Sigmoid colon (tissue), 4 donors: ENCODE measurements at regions not wholly inside any gene's neighbourhood (a gene's known extent, or its start where the extent isn't known, plus 50 kb on each side); places are given as distances from the start of the nearest gene placed in this dataset.

ENCODE experiments used
- EP300 ChIP-seq, 4 donors: sonication (generic); formaldehyde crosslinking; IDR thresholded peaks; one replicate each; pipeline ENCODE4 v1.6.1; 2017; ENCODE audit warnings: antibody characterized with exemption in 4 of 4
- POLR2A ChIP-seq, 2 donors: fragments of 450-650 bp; IDR thresholded peaks; one replicate each; pipeline ENCODE4 v1.6.1; 2016; ENCODE audit warnings: antibody characterized with exemption in 2 of 2, mild to moderate bottlenecking in 2 of 2, moderate library complexity in 2 of 2
- POLR2AphosphoS5 ChIP-seq, 4 donors: sonication (generic); formaldehyde crosslinking; IDR thresholded peaks; one replicate each; pipeline ENCODE4 v1.6.1; 2017; ENCODE audit warnings: antibody characterized with exemption in 4 of 4
- TF ChIP-seq, protein P1 (sequence below), 4 experiments: fragments of 450-650 bp in 3 of 4; fragments of 200-600 bp in 1 of 4; IDR thresholded peaks; one replicate each; pipeline ENCODE4 v1.5.1; 2016 to 2019; ENCODE audit warnings: antibody characterized with exemption in 4 of 4, mild to moderate bottlenecking in 3 of 4, moderate library complexity in 2 of 4

DNA sequence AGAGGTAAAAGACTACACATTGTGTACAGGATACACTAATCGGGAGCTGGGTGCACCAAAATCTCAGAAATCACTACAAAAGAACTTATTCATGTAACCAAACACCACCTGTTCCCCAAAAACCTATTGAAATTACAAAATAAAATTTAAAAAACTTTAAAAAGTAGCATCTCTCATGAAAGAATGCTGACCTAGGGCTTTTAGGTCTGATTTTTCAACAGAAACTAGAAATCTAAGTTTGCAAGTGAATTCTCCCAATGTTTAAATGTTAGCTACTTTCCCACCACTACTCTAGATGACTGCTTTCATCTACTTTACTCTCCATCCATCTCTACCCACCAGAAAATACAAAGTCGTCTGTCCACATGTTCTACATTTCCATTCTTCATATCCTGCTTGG, 1447.7 kb downstream of the RPA4 start:
- TF ChIP-seq POLR2A (IDR thresholded peaks at IDR 0.05) = no peak
- no peak for TF ChIP-seq EP300 (IDR thresholded peaks at IDR 0.05)
- TF ChIP-seq, protein P1, sequence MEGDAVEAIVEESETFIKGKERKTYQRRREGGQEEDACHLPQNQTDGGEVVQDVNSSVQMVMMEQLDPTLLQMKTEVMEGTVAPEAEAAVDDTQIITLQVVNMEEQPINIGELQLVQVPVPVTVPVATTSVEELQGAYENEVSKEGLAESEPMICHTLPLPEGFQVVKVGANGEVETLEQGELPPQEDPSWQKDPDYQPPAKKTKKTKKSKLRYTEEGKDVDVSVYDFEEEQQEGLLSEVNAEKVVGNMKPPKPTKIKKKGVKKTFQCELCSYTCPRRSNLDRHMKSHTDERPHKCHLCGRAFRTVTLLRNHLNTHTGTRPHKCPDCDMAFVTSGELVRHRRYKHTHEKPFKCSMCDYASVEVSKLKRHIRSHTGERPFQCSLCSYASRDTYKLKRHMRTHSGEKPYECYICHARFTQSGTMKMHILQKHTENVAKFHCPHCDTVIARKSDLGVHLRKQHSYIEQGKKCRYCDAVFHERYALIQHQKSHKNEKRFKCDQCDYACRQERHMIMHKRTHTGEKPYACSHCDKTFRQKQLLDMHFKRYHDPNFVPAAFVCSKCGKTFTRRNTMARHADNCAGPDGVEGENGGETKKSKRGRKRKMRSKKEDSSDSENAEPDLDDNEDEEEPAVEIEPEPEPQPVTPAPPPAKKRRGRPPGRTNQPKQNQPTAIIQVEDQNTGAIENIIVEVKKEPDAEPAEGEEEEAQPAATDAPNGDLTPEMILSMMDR (IDR thresholded peaks at IDR 0.05) = no peak
- no peak for TF ChIP-seq POLR2AphosphoS5 (IDR thresholded peaks at IDR 0.05)
